Endothelial cell of umbilical vein (primary cell): ENCODE measurements at regions not wholly inside any gene's neighbourhood (a gene's known extent, or its start where the extent isn't known, plus 50 kb on each side); places are given as distances from the start of the nearest gene placed in this dataset.

Experiments
- BruUV-seq: library from RNA; stranded (reverse); fragments of 400-500 nt; replicated peaks from 2 replicates; lab custom pipeline; 2021; lab: Mats Ljungman, UMichigan
- CTCF ChIA-PET: fragments of 300-600, 350-600 bp; sonication (Branson Sonifier 250); formaldehyde crosslinking; loops from one replicate; lab custom pipeline; 2021; ENCODE audit warnings: antibody characterized with exemption, inconsistent platforms; lab: Charles Lee
- POLR2A ChIA-PET: fragments of 300-600, 350-600 bp; sonication (Branson Sonifier 250); formaldehyde crosslinking; loops from one replicate; lab custom pipeline; 2021; ENCODE audit warnings: antibody characterized with exemption, inconsistent platforms; lab: Charles Lee
- DNase-seq: peaks from one replicate; pipeline ENCODE4 v3.0.0-alpha.2; 2011; ENCODE audit warnings: low read depth, low spot score
- FAIRE-seq: peaks from 2 replicates; lab custom pipeline; 2011; peaks lifted over from hg19 to GRCh38; lab: Jason Lieb, UNC
- H2AFZ ChIP-seq: 2 replicates; pipeline ENCODE4 v1.6.0; 2012; ENCODE audit warnings: low read depth, low read length, control low read depth, inconsistent platforms
- H3K27ac ChIP-seq: 2 replicates; pipeline ENCODE4 v1.5.1; 2011; ENCODE audit warnings: low read depth, mild to moderate bottlenecking, control low read depth, low read length, moderate library complexity; ENCODE audit not compliant: insufficient read depth
- H3K27me3 ChIP-seq, 2 experiments: 2 replicates each; pipeline versions ENCODE4 v1.6.0 to v1.6.1; 2011; ENCODE audit warnings: low read length in 2 of 2, mixed read lengths in 1 of 2; ENCODE audit not compliant: control insufficient read depth in 2 of 2, insufficient read depth in 2 of 2
- H3K36me3 ChIP-seq, 2 experiments: 2 replicates in 1 of 2; 3 replicates in 1 of 2; pipeline ENCODE4 v1.5.1; 2011; ENCODE audit warnings: low read length in 2 of 2, mild to moderate bottlenecking in 1 of 2, moderate library complexity in 1 of 2; ENCODE audit not compliant: control insufficient read depth in 2 of 2, insufficient read depth in 2 of 2; ENCODE audit errors: extremely low read depth in 1 of 2
- H3K4me1 ChIP-seq: 3 replicates; pipeline ENCODE4 v1.5.1; 2011; ENCODE audit warnings: mild to moderate bottlenecking, low read length; ENCODE audit not compliant: control insufficient read depth, insufficient read depth; ENCODE audit errors: extremely low read depth
- H3K4me2 ChIP-seq: 2 replicates; pipeline ENCODE4 v1.6.1; 2011; ENCODE audit warnings: low read length, control low read depth, mixed read lengths; ENCODE audit not compliant: insufficient read depth
- H3K4me3 ChIP-seq, 3 experiments: fragments of 200-600 bp in 1 of 3; sonication (generic), shearing (Covaris generic) in 1 of 3; replicated peaks in 1 of 3; 2 replicates each; pipeline ENCODE4 v1.5.1; 2011 to 2016; ENCODE audit warnings: control low read depth in 3 of 3, low read length in 3 of 3, mild to moderate bottlenecking in 2 of 3, inconsistent platforms in 1 of 3, low read depth in 1 of 3, moderate library complexity in 1 of 3; ENCODE audit not compliant: insufficient read depth in 1 of 3
- H3K79me2 ChIP-seq: 2 replicates; pipeline ENCODE4 v1.6.0; 2012; ENCODE audit warnings: low read length, inconsistent platforms; ENCODE audit not compliant: control insufficient read depth, insufficient read depth
- H3K9ac ChIP-seq: replicated peaks from 2 replicates; pipeline ENCODE3; 2011; ENCODE audit warnings: low read length, control low read depth; ENCODE audit not compliant: insufficient read depth; ENCODE audit errors: extremely low read depth
- H3K9me1 ChIP-seq: replicated peaks from 3 replicates; pipeline ENCODE4 v1.6.0; 2011; ENCODE audit warnings: mild to moderate bottlenecking, low read length; ENCODE audit not compliant: control insufficient read depth, insufficient read depth; ENCODE audit errors: extremely low read depth
- H3K9me3 ChIP-seq: replicated peaks from 2 replicates; pipeline ENCODE4 v1.5.1; 2012; ENCODE audit warnings: low read length, inconsistent platforms; ENCODE audit not compliant: control insufficient read depth, insufficient read depth
- H4K20me1 ChIP-seq: replicated peaks from 2 replicates; pipeline ENCODE3; 2011; ENCODE audit warnings: mild to moderate bottlenecking, low read length; ENCODE audit not compliant: control insufficient read depth, insufficient read depth; ENCODE audit errors: extremely low read depth
- EZH2 ChIP-seq: IDR thresholded peaks from 2 replicates; pipeline ENCODE4 v1.6.1; 2012; ENCODE audit warnings: borderline replicate concordance, low read depth, mild to moderate bottlenecking, moderate library complexity, low read length, inconsistent platforms; ENCODE audit not compliant: severe bottlenecking
- FOS ChIP-seq: IDR thresholded peaks from 2 replicates; pipeline ENCODE4 v1.6.1; 2011; ENCODE audit warnings: mild to moderate bottlenecking, low read length, moderate library complexity, borderline replicate concordance; ENCODE audit not compliant: insufficient read depth
- GATA2 ChIP-seq: IDR thresholded peaks from 2 replicates; pipeline ENCODE4 v1.7.0; 2011; ENCODE audit warnings: low read depth, mild to moderate bottlenecking, moderate library complexity, mixed read lengths, low read length; ENCODE audit not compliant: insufficient read length, insufficient read depth
- JUN ChIP-seq: IDR thresholded peaks from 2 replicates; pipeline ENCODE4 v1.6.1; 2011; ENCODE audit warnings: borderline replicate concordance, low read depth; ENCODE audit not compliant: insufficient read length, insufficient read depth
- MYC ChIP-seq: IDR thresholded peaks from one replicate; pipeline ENCODE4 v1.6.1; 2011; ENCODE audit warnings: mild to moderate bottlenecking, low read depth, low read length
- POLR2A ChIP-seq: IDR thresholded peaks from 2 replicates; pipeline ENCODE4 v1.6.1; 2012; ENCODE audit warnings: low read depth, mild to moderate bottlenecking, control low read depth, low read length
- POLR2AphosphoS5 ChIP-seq: IDR thresholded peaks from 2 replicates; pipeline ENCODE4 v1.6.1; 2012; ENCODE audit warnings: low read depth, mild to moderate bottlenecking, control low read depth, low read length, moderate library complexity; ENCODE audit not compliant: insufficient read depth
- dilution Hi-C: fragments of 300-500 bp; cut with MboI; formaldehyde crosslinking; loops from one replicate; pipeline ENCODE4 v1.15.0; 2019; ENCODE audit warnings: low sequenced_read_pairs; ENCODE audit not compliant: extremely low pct_ligation_motif_present
- intact Hi-C: fragments of 100-400 bp; cut with micrococcal nuclease; formaldehyde crosslinking; loops from one replicate; pipeline ENCODE4 v1.10.0; 2022
- TF ChIP-seq, protein P1 (sequence below): IDR thresholded peaks from 2 replicates; pipeline ENCODE4 v1.6.1; 2011; ENCODE audit not compliant: insufficient read depth, insufficient read length
- TF ChIP-seq, protein P2 (sequence below), 2 donors: IDR thresholded peaks; 1 replicate in 1 of 2; 2 replicates in 1 of 2; pipeline ENCODE4 v1.5.1; 2011; ENCODE audit warnings: low read length in 2 of 2, mild to moderate bottlenecking in 2 of 2, moderate library complexity in 2 of 2, control low read depth in 1 of 2, inconsistent platforms in 1 of 2, low read depth in 1 of 2; ENCODE audit not compliant: insufficient read depth in 1 of 2; ENCODE audit errors: extremely low read depth in 1 of 2

DNA sequence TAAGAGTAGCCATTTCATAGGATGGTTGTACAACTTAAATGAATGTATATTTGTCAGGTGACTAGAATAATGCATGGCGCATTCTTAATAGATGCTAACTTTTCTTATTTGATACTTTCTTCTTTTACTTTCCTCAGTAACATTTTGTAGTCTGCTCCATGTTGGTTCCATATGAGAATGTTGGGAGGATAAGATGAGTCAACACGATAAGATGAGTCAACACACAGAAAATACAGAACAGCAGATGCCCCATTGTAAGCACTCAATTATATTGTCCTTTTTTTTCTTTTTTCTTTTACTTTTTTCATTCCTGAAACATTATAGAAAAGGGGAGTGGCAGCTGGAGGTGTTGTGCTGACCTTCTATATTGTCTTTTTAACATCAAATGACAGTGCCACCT, 92.3 kb upstream of the SPATA31C2 start:
- ChIA-PET CTCF (no interaction called here), POLR2A (no interaction called here)
- Histone ChIP-seq H3K79me2 (no peaks in the 10 kb centered on the region), H3K27me3 (no peaks in the 10 kb centered on the region), H3K4me1 (no peaks in the 10 kb centered on the region), H3K27ac (no peak overlapping the region), H3K4me2 (no peak overlapping the region), H3K9me1 (no peaks in the 10 kb centered on the region), H3K9me3 (no peaks in the 10 kb centered on the region), H2AFZ (no peak overlapping the region), H4K20me1 (no peaks in the 10 kb centered on the region), H3K36me3 (no peaks in the 10 kb centered on the region), H3K4me3 (no peak overlapping the region), H3K9ac (no peak overlapping the region)
- BruUV-seq, result no TSS peak
- FAIRE-seq (no peak), DNase-seq (no peak)
- TF ChIP-seq, protein P1, sequence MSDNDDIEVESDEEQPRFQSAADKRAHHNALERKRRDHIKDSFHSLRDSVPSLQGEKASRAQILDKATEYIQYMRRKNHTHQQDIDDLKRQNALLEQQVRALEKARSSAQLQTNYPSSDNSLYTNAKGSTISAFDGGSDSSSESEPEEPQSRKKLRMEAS, result no peak
- TF ChIP-seq POLR2AphosphoS5 (no peak), POLR2A (no peak), JUN (no peak), MYC (no peak), GATA2 (no peak), EZH2 (no peak), FOS (no peak)
- TF ChIP-seq, protein P2, sequence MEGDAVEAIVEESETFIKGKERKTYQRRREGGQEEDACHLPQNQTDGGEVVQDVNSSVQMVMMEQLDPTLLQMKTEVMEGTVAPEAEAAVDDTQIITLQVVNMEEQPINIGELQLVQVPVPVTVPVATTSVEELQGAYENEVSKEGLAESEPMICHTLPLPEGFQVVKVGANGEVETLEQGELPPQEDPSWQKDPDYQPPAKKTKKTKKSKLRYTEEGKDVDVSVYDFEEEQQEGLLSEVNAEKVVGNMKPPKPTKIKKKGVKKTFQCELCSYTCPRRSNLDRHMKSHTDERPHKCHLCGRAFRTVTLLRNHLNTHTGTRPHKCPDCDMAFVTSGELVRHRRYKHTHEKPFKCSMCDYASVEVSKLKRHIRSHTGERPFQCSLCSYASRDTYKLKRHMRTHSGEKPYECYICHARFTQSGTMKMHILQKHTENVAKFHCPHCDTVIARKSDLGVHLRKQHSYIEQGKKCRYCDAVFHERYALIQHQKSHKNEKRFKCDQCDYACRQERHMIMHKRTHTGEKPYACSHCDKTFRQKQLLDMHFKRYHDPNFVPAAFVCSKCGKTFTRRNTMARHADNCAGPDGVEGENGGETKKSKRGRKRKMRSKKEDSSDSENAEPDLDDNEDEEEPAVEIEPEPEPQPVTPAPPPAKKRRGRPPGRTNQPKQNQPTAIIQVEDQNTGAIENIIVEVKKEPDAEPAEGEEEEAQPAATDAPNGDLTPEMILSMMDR (IDR thresholded peaks at IDR 0.05; ENCODE audit: extremely low read depth in 1 of 2, insufficient read depth in 1 of 2, low read depth in 1 of 2, low read length in 2 of 2), result no peak
- intact Hi-C loops, result loop anchor here (10.0 kb wide), 1 partner anchor 64 kb away; no protein-coding TSS in a partner anchor
- dilution Hi-C loops, result no loop called here
